Putamen (tissue), 1 donor: ENCODE measurements at regions not wholly inside any gene's neighbourhood (a gene's known extent, or its start where the extent isn't known, plus 50 kb on each side); places are given as distances from the start of the nearest gene placed in this dataset.
A peak's percentile ranks its signal among the peaks of the same experiment; 100 is the strongest.

Experiments used
- DNase-seq: peaks from one replicate; pipeline ENCODE4 v3.0.0-alpha.2; 2016; ENCODE audit warnings: low spot score

DNA sequence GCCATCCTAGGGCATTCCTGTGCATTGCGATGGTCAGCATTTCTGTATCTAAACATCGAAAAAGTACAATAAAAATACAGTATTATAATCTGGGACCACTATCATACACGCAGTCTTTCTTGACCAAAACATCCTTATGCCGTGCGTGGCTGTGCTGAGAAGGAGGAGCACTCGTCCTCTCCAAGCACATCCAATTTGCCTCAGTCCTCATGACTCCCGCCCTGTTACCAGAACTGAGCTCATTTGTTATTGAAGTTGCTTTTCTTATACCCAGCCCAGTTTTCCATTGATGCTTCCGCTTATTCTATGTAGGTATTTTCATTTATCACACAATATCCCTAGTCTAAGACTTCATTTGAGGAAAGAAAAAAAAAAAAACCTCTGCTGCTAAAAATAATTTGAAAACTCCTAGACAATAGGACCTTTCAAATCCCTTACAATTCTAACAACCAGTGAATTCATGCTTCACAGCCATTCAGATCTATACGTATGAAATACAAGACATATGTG is 236.9 kb upstream of the PLEKHG7 start:
- no peak for DNase-seq

DNA sequence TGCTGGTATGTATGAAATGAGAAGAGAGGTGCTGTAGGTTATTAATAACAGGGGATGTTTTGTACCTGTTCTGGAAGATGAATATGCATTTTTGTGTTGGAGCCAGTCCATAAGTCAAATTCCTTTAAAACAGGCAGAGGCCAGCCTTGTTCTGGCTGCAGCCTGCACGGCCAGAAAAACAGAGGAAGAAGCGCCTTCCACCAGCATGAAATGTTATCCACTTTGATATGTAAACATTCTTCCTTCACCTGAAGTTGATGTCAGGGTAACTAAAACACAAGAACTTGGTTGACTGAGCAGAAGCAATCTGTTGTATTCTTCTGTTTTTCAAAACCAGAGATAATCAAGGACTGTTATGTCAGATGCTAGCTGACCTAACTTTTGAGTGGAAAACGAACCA is 237.9 kb upstream of the PLEKHG7 start:
- DNase-seq: no peak

DNA sequence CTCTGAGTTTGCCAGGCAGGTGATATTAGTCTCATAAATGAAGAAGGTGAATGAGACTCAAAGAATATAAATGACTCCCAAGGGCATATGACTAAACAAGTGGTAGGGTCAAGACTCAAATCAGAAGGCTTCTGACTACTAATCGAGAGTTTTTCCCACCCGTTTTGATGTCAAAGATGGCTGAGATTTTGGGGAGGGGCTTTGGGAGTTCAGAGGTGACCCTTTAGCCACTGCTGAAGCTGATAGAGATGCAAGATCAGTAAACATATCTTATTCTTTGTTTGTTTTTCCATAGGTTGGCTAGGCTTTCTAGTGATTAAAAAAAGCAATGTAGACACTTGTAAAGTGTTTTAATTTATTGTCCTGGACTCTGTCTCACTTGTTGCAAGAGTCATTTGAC is 239.6 kb upstream of the PLEKHG7 start:
- DNase-seq: no peak

DNA sequence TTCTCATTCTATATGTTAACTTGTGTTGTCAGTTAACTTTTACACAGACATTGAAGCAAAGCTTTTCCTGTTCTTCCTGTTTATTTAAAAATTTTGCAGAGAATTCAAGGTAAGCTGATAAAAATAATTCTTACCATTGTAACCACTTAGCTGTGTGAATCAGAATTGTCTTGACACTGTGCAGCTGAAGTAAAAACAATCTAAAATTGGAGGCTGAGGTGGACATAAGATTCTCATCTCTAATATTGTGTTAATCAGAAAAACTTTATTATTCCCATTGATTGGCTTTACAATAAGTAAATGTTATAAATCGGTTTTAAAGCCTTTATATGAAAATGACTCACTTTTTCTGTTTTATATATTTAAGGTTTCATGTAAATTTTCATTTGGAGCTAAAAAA is 240.3 kb upstream of the PLEKHG7 start:
- no peak for DNase-seq

DNA sequence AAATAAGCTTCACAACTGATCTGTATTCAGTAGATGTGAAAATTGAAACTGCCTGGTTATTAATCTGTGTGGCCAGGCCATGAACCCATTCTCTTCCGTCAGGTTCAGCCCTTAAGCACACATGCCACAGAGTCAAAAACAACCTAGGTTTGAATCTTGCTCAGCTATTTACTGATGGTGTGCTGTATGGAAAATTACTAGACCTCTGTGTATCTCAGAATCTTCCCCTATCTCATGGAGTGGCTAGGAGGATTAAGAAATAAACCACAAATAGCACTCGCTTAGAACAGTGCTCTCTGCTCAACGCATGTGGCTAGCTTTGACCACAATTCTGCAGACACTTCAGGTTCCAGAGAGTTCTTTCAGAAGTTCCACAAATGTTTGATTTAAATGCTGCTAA is 240.7 kb upstream of the PLEKHG7 start:
- DNase-seq: peak; percentile 7

DNA sequence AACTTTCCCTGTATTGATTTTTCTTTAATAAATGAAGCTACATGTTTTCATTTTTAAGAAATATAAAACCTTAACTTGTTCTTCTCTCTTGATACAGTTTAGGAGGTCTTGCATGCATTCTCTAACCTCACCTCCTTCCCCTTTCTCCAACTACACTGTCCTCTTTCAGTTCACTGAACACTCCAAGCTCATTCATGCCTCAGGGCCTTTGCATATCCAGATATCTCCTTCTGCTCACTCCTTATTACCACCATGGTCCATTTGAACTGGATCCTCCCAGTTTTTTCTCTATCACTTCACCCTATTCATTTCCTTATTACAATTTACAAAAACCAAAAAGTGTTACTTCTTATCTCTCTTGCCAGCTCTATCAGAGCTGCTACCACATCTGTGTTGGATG is 242.9 kb upstream of the PLEKHG7 start:
- DNase-seq: no peak

DNA sequence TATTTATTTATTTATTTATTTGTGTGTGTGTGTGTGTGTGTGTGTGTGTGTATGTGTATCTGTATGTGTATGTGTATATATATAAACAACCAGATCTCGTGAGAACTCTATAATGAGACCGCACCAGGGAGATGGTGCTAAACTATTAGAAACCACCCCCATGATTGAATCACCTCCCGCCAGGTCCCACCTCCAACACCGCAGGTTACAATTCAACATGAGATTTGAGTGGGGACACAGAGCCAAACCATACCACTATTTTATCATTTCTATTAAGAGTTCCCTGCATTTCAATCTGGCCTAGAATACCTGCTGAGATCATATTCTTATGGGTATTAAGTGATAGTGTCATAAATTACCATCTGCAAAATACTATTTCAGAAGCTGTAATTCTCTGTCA is 243.8 kb upstream of the PLEKHG7 start:
- DNase-seq: no peak

DNA sequence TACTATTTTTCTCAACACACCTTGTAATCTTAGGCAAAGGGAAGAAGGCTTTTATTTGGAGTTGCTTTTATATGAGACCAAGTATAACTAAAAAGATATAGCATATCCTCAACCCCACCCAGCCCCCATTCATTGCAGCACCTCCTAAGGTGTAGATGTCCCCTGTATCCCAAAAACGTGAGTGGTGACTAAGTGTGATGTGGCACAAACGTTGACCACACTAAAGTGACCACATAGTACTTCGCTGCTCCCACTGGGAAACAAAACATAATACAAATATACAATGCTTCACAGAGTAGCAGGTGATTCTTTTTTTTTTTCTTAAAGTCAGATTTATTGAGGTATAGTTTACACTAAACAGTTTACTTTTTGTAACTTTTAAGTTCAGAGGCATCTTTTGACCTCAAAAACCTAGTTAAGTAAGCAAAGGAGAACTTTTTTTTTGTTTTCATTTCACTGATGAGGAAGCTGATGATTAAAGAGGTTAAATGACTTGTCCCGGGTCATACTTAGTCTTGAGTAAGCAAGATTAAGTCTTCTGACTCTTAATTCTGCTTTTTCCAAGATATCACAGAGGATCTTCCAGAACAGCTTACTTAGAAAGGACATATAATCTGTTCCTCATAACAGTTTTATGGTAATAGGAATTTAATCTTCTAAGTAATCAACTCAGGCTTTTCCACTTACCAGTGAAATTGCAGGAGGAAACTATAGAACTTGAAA is 245.2 kb upstream of the PLEKHG7 start:
- no peak for DNase-seq

DNA sequence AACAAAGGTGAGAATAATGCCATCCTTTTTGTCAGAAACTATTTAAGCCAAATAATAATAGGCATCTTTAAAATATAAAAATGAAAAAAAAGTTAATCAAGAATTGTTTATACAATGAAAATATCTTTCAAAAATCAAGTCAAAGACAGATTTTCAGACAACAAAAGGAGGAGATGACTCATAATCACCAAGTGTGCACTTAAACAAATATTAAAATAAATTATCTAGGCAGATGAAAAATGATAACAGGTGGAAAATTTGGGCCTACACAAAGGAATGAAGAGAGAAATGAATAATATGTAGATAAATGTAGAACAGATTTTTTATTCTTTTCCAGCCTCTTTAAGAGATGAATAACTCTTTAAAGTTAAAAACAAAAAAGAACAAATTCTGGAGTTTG is 250.0 kb upstream of the PLEKHG7 start:
- DNase-seq: no peak

DNA sequence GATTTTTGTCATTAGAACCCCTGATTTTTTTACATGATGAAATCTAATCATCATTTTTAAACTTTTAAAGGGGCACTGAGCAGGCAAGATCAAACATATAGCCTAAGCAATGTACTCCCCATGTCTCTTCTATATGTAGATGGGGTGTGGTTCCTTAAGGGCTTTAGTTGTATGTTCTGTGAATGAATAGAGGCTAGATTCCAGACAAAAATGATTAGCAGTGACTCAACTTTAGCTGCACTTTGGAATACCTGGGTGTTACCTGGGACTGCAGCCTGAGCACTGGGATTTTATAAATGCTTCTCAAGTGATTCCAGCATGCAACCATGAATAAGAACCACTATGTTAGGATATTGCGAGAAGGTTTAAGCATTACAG is 256.7 kb upstream of the PLEKHG7 start:
- no peak for DNase-seq

DNA sequence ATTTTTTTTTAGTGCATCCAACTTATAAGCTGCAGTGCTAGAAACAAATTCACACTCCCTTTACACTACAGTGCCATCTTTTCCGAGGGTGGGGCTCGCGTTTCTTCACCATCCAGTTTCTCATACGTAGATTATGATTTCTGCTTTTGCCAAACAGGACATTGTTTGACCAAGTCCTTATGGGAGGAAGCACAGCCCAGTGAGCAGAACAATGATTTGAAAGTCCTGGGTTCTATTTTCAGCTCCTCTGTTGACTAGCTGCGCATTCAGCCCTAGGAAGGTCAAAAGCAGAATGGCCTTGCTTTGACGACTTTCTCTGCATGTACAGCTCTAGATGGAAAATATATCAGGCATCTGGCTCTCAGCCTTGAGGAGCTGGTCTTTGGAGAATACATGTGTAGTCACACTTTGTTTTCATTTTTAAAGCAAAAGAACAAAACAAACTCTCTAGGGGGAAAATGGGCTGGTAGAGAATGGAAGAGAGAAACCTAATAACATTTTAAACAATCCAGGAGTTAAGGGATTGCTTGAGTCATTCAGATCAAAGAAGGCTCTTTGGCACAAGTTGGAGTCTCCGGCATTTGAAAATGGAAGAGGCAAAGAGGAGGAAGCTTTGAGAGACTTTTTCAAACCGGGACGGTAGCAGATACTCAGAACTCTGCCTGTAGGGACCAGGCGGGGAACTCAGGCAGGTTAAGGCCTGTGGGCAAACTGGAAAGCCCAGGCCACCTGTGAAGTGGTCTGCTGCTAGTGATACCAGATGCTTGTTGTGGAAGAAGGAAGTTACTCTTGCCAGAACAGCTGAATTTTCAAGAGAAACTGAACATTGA is 257.3 kb upstream of the PLEKHG7 start:
- DNase-seq: peak; percentile 7

DNA sequence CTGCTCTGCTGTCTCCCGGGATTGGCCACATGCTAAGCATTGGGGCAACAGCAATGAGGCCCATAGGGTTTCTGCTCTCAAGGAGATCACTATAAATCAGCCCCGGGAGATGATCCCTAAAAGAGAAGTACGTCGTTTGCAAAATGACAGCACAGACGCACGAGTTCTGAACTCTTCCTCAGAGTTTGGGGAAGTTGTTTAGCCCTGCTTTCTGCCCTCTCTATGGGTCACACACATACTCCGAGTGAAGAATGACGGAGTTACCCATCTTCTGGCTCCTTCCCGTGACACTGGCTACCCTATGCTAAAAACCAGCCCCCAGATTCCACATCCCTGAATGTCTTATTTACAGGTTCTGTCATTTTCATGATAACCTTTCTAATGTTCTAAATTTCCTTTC is 258.0 kb upstream of the PLEKHG7 start:
- DNase-seq: peak; percentile 15

DNA sequence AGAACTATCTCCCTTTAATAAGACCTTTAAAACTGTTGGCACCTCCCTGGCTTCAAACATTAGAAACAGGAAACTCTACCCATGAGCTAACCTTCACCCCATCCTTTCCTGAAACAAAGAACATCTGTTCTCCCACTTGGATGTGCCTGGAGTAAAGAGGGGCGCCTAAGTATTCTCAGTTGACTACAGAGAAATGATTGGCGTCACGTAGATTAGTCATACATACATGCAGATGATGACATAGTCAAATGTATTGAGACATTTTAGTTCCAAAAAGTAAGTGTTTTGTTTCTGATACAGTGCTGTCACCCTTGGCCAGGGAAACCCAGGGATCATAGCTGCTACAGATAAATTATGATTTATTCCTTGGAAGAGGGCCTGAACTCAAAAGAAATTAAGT is 260.0 kb upstream of the PLEKHG7 start:
- DNase-seq: no peak

DNA sequence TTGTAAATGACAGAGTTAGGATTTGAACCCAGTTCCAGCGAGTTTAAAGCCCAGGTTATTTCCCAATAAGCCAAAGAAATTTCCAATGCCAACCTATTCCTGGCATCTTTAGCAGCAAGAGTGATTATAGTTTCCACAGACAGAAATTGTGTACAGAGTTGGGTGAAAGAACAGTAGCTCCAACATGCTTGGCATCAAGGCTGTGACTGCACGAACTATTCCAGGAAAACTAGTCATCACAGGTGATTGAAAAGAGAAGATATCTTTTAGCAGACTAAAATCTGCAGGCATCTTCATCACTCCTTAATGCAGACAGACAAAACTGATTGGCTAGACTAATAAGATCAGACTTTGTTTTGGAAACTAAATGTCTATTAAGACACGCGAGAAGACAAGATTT is 262.7 kb upstream of the PLEKHG7 start:
- no peak for DNase-seq

DNA sequence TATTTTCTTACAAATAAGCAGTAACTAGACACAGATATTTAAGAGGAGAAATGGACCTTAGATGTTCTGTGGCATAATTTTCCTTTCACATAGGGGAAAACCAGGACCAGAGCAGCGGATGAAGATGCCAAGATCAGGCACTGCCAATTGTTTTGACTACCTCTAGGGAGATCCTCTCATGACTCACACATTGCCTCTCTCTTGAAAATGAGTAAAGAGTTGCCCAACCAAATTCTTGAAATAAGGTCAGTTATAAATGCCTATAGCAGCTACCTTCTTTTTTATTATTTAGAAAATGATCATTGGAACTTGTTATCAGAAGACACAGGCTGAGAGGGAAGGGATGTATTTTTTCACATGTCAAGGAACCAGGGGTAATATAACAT is 263.4 kb upstream of the PLEKHG7 start:
- no peak for DNase-seq

DNA sequence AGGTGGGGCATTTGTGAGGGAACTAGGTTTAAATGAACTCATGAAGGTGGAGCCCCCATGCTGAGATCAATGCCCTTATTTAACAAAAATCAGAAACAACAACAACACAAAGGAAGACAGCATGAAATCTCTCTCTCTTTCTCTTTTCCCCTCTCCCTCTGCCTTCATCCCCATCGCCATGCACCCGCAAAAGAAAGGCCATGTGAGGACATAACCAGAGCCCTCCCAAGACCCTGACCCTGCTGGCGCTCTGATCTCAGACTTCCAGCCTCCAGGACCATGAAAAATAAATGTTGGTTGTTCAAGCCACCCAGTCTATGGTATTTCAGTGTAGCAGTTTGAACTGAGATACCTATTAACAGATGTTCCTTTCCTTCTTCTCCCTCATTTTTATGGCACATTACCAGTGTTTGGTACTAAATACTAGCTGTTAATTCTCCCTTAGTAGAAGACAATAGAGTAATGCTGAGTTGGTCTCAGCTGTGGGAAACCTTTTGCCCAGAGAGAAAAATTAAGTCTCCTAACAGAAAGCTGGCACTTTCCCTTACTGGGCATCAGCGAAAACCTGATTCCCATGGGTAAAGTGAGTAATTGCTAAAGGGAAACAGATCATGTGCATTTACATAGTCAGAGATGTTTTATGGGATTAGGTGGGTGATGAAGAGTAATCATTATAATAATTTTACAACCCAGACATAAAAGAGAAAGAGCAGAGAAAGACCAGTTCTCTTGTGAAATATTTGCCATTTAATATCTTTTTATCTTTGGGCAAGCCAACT is 264.0 kb upstream of the PLEKHG7 start:
- no peak for DNase-seq

DNA sequence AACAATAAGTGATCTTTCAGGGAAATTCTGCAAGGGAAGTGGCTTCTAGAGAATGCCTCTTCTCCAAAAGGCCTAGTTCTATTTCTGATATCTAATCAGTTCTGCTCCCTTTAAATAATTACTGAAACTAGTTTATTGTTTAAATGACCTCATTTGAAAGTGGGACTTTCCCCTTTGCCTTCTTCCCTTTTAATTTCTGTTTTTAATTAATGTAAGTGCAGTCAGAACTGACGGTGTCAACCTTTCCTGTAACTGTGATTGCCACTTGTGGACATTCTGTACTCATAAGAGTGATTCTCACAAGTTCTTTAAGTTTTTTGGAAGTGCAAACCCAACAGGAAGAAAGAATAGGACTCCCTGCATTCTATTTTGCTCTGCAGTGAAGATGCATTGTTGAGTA is 265.3 kb upstream of the PLEKHG7 start:
- no peak for DNase-seq

DNA sequence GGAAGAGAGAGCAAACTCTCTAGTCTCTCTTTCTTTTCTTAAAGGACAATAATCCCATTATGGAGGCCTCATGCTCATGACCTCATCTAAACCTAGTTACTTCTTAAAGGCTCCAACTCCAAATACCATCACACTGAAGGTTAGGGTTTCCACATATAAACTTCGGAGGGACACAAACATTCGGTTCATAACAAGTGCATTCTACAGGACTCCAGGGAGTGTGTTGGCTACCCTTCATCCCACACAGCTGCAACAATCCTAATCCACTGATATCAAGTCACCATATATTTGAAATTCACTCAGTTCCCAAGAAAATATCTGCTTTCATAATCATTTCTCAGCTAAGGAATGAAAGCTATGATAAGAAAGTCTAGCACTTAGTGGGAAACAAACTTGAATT is 265.9 kb upstream of the PLEKHG7 start:
- DNase-seq: no peak

DNA sequence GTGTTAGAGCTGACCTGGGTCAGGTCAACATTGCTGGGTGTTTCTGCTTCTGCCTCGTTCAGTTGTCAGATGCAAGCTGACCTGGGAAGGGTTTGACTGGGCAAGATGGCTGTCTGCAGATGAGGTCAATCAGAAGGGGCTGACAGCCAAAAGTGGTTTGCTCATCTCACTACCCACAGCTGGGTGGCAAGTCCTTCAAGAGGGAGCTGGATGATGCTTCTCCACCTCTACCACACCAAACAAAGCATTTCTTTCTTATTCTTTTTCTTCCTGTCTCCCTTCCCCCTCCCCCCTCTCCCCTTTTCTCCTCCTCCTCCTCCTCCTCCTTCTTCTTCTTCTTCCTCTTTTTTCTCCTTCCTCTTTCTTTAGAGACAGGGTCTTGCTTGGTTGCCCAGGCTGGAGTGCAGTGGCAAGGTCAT is 268.2 kb upstream of the PLEKHG7 start:
- DNase-seq: no peak

DNA sequence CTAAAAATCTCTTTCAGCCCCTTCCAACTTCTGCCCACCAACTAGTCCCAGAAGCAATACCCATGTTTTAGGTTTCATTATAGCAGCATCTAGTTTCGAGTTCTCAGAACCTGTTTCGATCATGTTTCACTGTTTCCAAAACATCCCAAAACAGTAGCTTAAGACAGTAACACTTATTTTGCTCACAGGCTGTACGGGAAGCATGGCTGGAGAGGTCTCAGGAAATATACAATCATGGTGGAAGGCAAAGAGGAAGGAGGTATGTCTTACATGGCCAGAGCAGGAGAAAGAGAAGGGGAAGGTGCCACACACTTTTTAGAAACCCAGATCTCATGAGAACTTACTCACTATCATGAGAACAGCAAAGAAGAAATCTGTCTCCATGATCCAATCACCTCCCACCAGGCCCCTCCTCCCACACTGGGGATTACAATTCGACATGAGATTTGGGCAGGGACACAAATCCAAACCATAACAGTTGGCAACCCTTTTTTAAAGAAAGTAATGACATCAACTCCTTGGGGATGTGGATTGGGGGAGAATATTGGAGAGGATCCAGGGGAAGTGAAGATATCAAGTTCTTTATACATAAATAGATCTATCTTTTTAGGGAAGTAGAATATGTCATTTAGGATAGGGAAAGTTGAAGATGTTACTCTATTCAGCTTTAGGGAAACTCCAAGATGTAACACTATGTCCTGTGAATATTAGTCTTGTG is 269.9 kb upstream of the PLEKHG7 start:
- no peak for DNase-seq

DNA sequence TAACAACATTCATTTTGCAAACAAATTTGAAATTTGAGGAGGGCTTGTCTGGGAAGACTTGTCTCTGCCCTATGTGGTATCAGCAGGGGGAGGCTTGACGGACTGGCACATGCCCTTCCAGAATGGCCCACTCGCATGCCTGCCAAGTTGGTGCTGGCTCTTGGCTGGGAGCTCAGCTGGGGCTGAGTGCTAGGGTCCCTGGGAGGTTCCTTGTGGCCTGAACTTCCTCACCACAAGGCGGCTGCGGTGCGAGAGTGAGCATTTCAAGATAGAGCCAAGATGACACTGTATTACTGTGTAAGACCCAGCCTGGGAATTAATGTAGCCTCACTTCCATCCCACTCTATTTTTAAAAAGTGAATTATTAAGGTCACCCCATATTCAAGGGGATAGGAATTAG is 271.6 kb upstream of the PLEKHG7 start:
- no peak for DNase-seq

DNA sequence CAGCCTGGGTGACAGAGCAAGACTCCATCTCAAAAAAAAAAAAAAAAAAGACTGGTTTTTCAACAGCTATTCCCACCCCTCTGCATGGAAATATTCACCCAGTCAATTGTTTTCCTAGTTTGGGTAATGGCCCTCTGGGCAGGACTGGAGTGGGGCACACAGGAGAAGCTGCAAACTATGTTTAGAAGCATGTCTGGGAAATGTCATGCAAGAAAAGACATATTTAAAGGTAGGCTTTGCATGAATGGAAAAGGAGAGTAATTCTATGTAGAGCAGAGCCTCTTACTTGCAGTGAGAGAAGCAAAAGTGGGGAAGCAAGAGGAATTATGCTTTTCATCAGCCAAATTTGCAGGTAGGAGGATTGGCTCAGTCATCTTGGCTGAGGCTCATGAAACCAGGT is 276.5 kb upstream of the PLEKHG7 start:
- DNase-seq: no peak
